Astrocyte of the cerebellum (primary cell): ENCODE measurements at regions not wholly inside any gene's neighbourhood (a gene's known extent, or its start where the extent isn't known, plus 50 kb on each side); places are given as distances from the start of the nearest gene placed in this dataset.

Experiments used
- DNase-seq: peaks from one replicate; pipeline ENCODE4 v3.0.0-alpha.2; 2011; ENCODE audit warnings: low read depth
- H3K4me3 ChIP-seq: 2 replicates; pipeline ENCODE4 v1.5.1; 2011; ENCODE audit warnings: mild to moderate bottlenecking, low read depth, low read length, moderate library complexity
- in situ Hi-C: cut with HindIII; loops from 2 replicates; pipeline ENCODE4 v1.10.0; 2017; ENCODE audit warnings: low sequenced_read_pairs
- TF ChIP-seq, protein P1 (sequence below): IDR thresholded peaks from 2 replicates; pipeline ENCODE4 v1.5.1; 2012; ENCODE audit warnings: low read length, low read depth, moderate library complexity, mild to moderate bottlenecking; ENCODE audit errors: missing control alignments

GRCh38 chr17:69854225-69854780, 220.7 kb upstream of the KCNJ16 start:
- TF ChIP-seq, protein P1, sequence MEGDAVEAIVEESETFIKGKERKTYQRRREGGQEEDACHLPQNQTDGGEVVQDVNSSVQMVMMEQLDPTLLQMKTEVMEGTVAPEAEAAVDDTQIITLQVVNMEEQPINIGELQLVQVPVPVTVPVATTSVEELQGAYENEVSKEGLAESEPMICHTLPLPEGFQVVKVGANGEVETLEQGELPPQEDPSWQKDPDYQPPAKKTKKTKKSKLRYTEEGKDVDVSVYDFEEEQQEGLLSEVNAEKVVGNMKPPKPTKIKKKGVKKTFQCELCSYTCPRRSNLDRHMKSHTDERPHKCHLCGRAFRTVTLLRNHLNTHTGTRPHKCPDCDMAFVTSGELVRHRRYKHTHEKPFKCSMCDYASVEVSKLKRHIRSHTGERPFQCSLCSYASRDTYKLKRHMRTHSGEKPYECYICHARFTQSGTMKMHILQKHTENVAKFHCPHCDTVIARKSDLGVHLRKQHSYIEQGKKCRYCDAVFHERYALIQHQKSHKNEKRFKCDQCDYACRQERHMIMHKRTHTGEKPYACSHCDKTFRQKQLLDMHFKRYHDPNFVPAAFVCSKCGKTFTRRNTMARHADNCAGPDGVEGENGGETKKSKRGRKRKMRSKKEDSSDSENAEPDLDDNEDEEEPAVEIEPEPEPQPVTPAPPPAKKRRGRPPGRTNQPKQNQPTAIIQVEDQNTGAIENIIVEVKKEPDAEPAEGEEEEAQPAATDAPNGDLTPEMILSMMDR: no peak
- no peak for DNase-seq
- in situ Hi-C loops: no loop called here
- H3K4me3 ChIP-seq: no peak overlapping the region

DNA sequence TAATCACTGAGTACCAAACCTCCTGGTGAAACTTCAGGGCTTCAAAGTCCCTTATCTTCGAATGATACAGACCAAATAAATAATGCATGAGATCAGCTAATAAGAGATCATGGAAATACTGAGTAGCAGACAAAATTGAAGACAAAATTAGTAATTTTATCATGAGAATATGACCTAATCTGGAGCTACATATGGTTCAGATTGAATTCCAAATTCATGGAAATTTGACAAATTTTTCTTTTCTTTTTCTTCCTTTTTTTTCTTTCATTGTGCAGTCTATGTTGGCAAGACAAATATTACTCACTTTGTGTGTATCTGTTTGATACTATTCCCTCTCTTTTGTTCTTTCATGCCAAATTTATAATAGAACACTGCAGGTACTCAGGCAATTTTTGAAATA, 218.1 kb upstream of the KCNJ16 start:
- TF ChIP-seq, protein P1: no peak
- in situ Hi-C loops: no loop called here

GRCh38 chr17:69857412-69857835, 217.6 kb upstream of the KCNJ16 start:
- TF ChIP-seq, protein P1: no peak
- in situ Hi-C loops: no loop called here
- DNase-seq: no peak
- H3K4me3 ChIP-seq: no peak overlapping the region

More for the DNA sequence above, 218.1 kb upstream of the KCNJ16 start:
- no peak overlapping the region for H3K4me3 ChIP-seq
- DNase-seq: no peak

DNA sequence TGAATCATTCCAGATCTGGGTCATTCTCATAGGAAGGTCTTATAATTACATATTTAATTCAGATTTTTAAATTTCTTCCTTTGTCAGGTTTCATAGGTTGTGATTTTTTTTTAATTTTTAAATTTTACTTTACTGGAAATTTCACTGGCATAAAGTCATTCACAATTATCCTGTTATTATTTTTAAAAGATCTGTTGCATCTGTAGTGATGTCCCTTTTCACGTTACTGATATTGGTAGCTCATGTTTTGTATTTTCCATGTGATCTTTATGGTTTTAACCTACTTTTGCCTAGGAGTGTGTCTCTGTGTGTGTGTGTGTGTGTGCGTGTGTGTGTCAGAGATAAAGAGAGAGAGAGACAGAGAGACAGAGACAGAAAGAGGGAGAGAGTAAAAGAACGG, 216.6 kb upstream of the KCNJ16 start:
- in situ Hi-C loops: no loop called here
- TF ChIP-seq, protein P1: no peak
- no peak overlapping the region for H3K4me3 ChIP-seq
- DNase-seq: no peak

DNA sequence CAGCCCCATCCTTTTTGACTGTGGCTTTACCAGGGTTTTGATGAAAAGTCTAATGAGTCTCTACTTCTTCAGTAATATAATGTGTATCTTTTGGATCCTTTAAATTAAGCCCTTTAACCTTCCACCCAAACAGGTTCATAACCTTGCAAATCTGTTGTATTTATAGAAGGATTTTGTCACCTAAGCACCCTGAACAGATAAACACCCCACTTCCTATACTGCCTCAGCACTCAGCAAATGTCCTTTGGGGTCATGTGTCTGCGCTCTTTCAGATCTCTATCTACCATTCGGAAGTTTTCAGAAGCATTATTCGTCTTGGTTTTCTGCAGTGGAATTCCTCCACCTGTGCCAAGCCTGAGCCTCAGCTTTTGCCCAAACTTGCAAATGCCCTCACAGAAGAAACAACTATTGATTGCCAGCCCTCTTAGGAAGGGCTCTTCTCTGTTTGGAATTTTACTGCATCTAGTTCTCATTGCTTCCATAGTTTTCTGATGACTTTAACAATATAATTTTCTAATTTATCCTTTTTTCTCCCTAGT, 214.8 kb upstream of the KCNJ16 start:
- in situ Hi-C loops: no loop called here
- TF ChIP-seq, protein P1: no peak
- H3K4me3 ChIP-seq: no peak overlapping the region
- no peak for DNase-seq

DNA sequence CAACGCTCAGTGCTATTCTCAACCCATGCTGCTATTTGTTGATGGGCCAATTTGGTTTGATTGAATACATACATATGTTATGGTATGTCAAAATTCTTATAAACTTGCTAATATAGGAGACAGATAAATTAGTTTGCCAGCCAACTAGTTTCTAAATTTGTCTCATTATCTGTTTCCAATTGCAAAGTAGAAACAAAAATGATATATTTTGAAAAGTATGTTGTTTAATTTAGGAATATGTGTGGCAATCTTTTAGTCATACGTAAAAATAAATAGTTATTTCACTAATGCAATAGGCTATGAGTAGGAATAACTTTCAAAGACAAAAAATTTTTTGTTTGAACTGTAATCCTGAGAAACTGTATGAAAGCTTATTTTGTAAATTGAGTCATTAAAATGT, 210.6 kb upstream of the KCNJ16 start:
- TF ChIP-seq, protein P1: no peak
- H3K4me3 ChIP-seq: no peak overlapping the region
- in situ Hi-C loops: no loop called here
- no peak for DNase-seq
